ENCODE measurements at regions not wholly inside any gene's neighbourhood (a gene's known extent, or its start where the extent isn't known, plus 50 kb on each side); places are given as distances from the start of the nearest gene placed in this dataset.

DNA sequence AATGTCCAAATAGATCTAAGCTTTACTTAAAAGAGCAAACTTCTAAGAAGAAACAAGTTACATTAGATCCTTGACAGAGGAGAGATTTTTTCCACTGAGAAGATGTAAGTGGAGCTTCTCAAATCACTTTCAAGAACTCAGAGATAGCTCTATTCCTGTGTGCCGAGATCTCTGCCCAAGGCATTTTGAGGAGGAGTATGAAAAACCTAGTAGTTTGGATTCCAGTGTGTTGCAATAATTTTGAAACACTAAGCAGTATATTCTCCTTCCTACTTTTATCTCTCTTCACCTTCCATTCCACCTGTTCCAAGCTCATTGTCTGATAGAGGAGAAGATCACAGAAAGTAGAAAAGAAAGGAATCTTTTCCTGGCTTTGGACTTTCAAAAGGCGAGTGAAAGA is 192.0 kb upstream of the TANK start:
- Mint-ChIP-seq H3K27me3 (peaks cover 0 to 5% of the 10 kb centered on the region in 2 donors), H3K4me3 (no peak overlapping the region), H3K4me1 (peaks cover 0 to 3% (median 0%) of the 10 kb centered on the region in 3 donors), H3K27ac (no peak overlapping the region), H3K36me3 (no peaks in the 10 kb centered on the region), H3K9me3 (no peaks in the 10 kb centered on the region)
- no peak overlapping the region for H3K27ac ChIP-seq (ENCODE audit: low read depth, low read length)
- H3K4me1 ChIP-seq (ENCODE audit: insufficient read depth, low read length) = no peaks in the 10 kb centered on the region
- no peaks in the 10 kb centered on the region for H3K27me3 ChIP-seq (ENCODE audit: insufficient read depth, low read length, poor library complexity, severe bottlenecking)
- no peaks in the 10 kb centered on the region for H3K9me3 ChIP-seq (ENCODE audit: low read length)
- no peak overlapping the region for H3K4me3 ChIP-seq (ENCODE audit: low read length)
- DNase-seq = no peak
- POLR2A ChIA-PET = no interaction called here
- no peaks in the 10 kb centered on the region for H3K36me3 ChIP-seq (ENCODE audit: insufficient read depth, low read length)
- CTCF ChIA-PET = no interaction called here

- no peak overlapping the region for H3K27ac ChIP-seq (ENCODE audit: low read depth, low read length)
- ChIA-PET POLR2A (no interaction called here), CTCF (interaction anchor here (0.8 to 1.5 kb wide), 8 partner anchors 18 to 718 kb away, joined by 3 to 5 read pairs (median 4); no protein-coding TSS in a partner anchor)
- H3K27me3 ChIP-seq (ENCODE audit: insufficient read depth, low read length, poor library complexity, severe bottlenecking) = no peaks in the 10 kb centered on the region
- peaks cover 0 to 3% (median 0%) of the 10 kb centered on the region in 3 donors for H3K4me1 Mint-ChIP-seq
- no peak overlapping the region for H3K4me3 Mint-ChIP-seq
- H3K27ac Mint-ChIP-seq = no peak overlapping the region
- H3K9me3 Mint-ChIP-seq = no peaks in the 10 kb centered on the region
- DNase-seq = no peak
- H3K4me3 ChIP-seq (ENCODE audit: low read length) = no peak overlapping the region
- H3K36me3 ChIP-seq (ENCODE audit: insufficient read depth, low read length) = no peaks in the 10 kb centered on the region
- no peaks in the 10 kb centered on the region for H3K36me3 Mint-ChIP-seq
- no peaks in the 10 kb centered on the region for H3K9me3 ChIP-seq (ENCODE audit: low read length)
- peaks cover 0 to 5% of the 10 kb centered on the region in 2 donors for H3K27me3 Mint-ChIP-seq
- H3K4me1 ChIP-seq (ENCODE audit: insufficient read depth, low read length) = no peaks in the 10 kb centered on the region
Observed at GRCh38 chr2:160970052-160970965, 189.9 kb upstream of the TANK start.

DNA sequence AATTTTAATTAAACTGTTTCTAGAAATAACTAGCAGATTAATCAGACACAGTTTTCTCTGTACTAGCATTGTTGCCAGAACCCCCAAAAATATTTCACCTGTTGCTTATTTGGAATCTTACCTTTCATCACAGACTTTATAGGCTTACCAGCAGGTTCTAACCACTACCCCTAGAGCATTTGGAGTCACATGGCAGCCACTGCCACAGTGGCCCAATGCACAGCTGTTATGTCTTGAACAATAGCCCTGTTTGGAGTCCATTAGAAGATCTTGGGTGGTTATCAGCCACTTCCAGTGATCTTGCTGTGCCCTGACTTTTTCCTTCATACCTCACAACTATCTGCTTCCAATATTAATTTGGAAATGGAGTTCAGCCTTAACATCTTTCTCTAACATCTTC is 186.2 kb upstream of the TANK start:
- Histone ChIP-seq H3K4me1 (ENCODE audit: insufficient read depth, low read length) (no peaks in the 10 kb centered on the region), H3K4me3 (ENCODE audit: low read length) (no peak overlapping the region), H3K36me3 (ENCODE audit: insufficient read depth, low read length) (no peaks in the 10 kb centered on the region), H3K27ac (ENCODE audit: low read depth, low read length) (no peak overlapping the region), H3K27me3 (ENCODE audit: insufficient read depth, low read length, poor library complexity, severe bottlenecking) (no peaks in the 10 kb centered on the region), H3K9me3 (ENCODE audit: low read length) (no peaks in the 10 kb centered on the region)
- Mint-ChIP-seq H3K4me3 (no peak overlapping the region), H3K27ac (no peak overlapping the region), H3K27me3 (peaks cover 4 to 11% of the 10 kb centered on the region in 2 donors), H3K36me3 (peaks cover 0 to 2% (median 0%) of the 10 kb centered on the region in 3 donors), H3K9me3 (peaks cover 0 to 3% (median 2%) of the 10 kb centered on the region in 5 donors), H3K4me1 (peaks cover 0 to 3% (median 0%) of the 10 kb centered on the region in 3 donors)
- ChIA-PET POLR2A (no interaction called here), CTCF (no interaction called here)
- DNase-seq = no peak

- CTCF ChIA-PET = no interaction called here
- POLR2A ChIA-PET = no interaction called here
Observed at GRCh38 chr2:160974803-160975202, 185.4 kb upstream of the TANK start.

DNA sequence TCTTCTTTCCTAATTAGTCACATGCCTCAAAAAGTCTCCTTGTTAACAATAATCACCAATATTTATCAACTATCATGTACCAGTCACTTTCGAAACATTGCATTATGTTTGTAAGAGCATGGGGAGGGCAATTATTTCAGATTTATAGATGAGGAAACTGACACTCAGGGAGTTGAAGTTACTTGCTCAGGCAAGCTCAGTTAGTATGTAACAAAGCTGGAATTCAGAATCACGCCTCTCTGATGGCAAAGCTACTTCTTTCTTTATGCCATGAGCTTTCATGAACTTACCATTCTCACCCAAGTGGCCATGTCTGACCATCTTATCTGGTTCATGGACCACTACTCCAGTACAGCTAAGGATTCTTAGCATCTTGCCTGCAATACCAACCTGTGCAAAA is 183.4 kb upstream of the TANK start:
- Mint-ChIP-seq H3K4me1 (no peaks in the 10 kb centered on the region), H3K9me3 (peaks cover 0 to 7% (median 3%) of the 10 kb centered on the region in 5 donors), H3K27ac (no peak overlapping the region), H3K36me3 (peaks cover 0 to 5% (median 0%) of the 10 kb centered on the region in 3 donors), H3K27me3 (peaks cover 4 to 24% of the 10 kb centered on the region in 2 donors), H3K4me3 (no peak overlapping the region)
- H3K36me3 ChIP-seq (ENCODE audit: insufficient read depth, low read length) = no peaks in the 10 kb centered on the region
- ChIA-PET POLR2A (no interaction called here), CTCF (interaction anchor here (1.1 to 1.6 kb wide), 3 partner anchors 18 to 725 kb away, joined by 3 read pairs; no protein-coding TSS in a partner anchor)
- no peak overlapping the region for H3K27ac ChIP-seq (ENCODE audit: low read depth, low read length)
- no peaks in the 10 kb centered on the region for H3K9me3 ChIP-seq (ENCODE audit: low read length)
- no peaks in the 10 kb centered on the region for H3K27me3 ChIP-seq (ENCODE audit: insufficient read depth, low read length, poor library complexity, severe bottlenecking)
- no peak for DNase-seq
- H3K4me3 ChIP-seq (ENCODE audit: low read length) = no peak overlapping the region
- no peaks in the 10 kb centered on the region for H3K4me1 ChIP-seq (ENCODE audit: insufficient read depth, low read length)

More at GRCh38 chr2:160974803-160975202, 185.4 kb upstream of the TANK start:
- Mint-ChIP-seq H3K36me3 (peaks cover 0 to 5% (median 0%) of the 10 kb centered on the region in 3 donors), H3K27me3 (peaks cover 4 to 15% of the 10 kb centered on the region in 2 donors), H3K4me1 (peaks cover 0 to 3% (median 0%) of the 10 kb centered on the region in 3 donors), H3K9me3 (peaks cover 0 to 7% (median 3%) of the 10 kb centered on the region in 5 donors), H3K27ac (no peak overlapping the region), H3K4me3 (no peak overlapping the region)
- Histone ChIP-seq H3K27ac (ENCODE audit: low read depth, low read length) (no peak overlapping the region), H3K27me3 (ENCODE audit: insufficient read depth, low read length, poor library complexity, severe bottlenecking) (no peaks in the 10 kb centered on the region), H3K36me3 (ENCODE audit: insufficient read depth, low read length) (no peaks in the 10 kb centered on the region), H3K9me3 (ENCODE audit: low read length) (no peaks in the 10 kb centered on the region), H3K4me3 (ENCODE audit: low read length) (no peak overlapping the region), H3K4me1 (ENCODE audit: insufficient read depth, low read length) (no peaks in the 10 kb centered on the region)
- no peak for DNase-seq

DNA sequence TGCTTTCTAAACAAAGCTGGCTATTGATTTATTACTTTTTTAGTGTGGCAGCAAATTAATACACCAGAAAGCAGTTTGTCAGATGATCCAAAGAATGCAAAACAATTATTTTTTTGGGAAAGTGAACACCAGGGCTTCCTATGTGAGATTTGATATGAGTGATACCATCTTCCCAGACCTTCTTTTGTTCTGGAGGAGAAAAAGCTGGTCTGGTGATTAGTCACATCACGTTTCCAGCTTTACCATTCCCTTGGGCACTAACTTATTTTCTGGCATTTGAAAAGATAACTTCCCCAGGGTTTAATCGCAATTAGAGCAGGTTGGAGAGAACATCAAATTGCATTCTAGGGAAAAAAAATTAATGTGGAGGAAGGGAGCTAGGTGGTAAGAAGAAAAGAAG is 182.9 kb upstream of the TANK start:
- peaks cover 0 to 7% (median 3%) of the 10 kb centered on the region in 5 donors for H3K9me3 Mint-ChIP-seq
- H3K4me3 Mint-ChIP-seq = no peak overlapping the region
- ChIA-PET POLR2A (no interaction called here), CTCF (interaction anchor here (1.1 to 1.6 kb wide), 3 partner anchors 17 to 725 kb away, joined by 3 read pairs; no protein-coding TSS in a partner anchor)
- H3K27ac Mint-ChIP-seq = no peak overlapping the region
- Histone ChIP-seq H3K36me3 (ENCODE audit: insufficient read depth, low read length) (no peaks in the 10 kb centered on the region), H3K4me1 (ENCODE audit: insufficient read depth, low read length) (no peaks in the 10 kb centered on the region), H3K4me3 (ENCODE audit: low read length) (no peak overlapping the region), H3K27ac (ENCODE audit: low read depth, low read length) (no peak overlapping the region), H3K27me3 (ENCODE audit: insufficient read depth, low read length, poor library complexity, severe bottlenecking) (no peaks in the 10 kb centered on the region), H3K9me3 (ENCODE audit: low read length) (no peaks in the 10 kb centered on the region)
- DNase-seq = no peak
- H3K27me3 Mint-ChIP-seq = peaks cover 4 to 24% of the 10 kb centered on the region in 2 donors
- no peaks in the 10 kb centered on the region for H3K4me1 Mint-ChIP-seq
- peaks cover 0 to 5% (median 0%) of the 10 kb centered on the region in 3 donors for H3K36me3 Mint-ChIP-seq

DNA sequence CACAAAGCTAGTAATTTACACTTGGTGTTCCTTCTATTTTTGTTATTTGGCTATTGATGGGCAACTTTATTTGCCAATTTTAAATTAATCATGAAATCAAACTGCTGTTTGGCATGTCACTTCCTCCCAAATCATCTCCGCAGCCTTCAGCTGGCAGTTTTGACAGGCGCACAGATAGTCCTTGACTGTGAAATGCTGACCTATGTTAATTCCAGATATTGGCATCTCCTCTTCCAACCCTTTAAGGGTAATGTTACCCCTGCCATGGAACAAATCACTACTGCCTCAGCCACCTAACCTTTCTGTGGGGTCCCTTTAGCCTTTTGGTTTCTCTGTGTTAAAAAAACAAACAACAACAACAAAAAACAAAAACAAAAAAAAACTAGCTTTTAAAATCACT is 182.4 kb upstream of the TANK start:
- H3K27me3 ChIP-seq (ENCODE audit: insufficient read depth, low read length, poor library complexity, severe bottlenecking) = no peaks in the 10 kb centered on the region
- H3K9me3 ChIP-seq (ENCODE audit: low read length) = no peaks in the 10 kb centered on the region
- H3K4me1 ChIP-seq (ENCODE audit: insufficient read depth, low read length) = no peaks in the 10 kb centered on the region
- no peak overlapping the region for H3K4me3 ChIP-seq (ENCODE audit: low read length)
- POLR2A ChIA-PET = no interaction called here
- H3K27me3 Mint-ChIP-seq = peaks cover 4 to 24% of the 10 kb centered on the region in 2 donors
- peaks cover 0 to 5% (median 0%) of the 10 kb centered on the region in 3 donors for H3K36me3 Mint-ChIP-seq
- no peak for DNase-seq
- no peaks in the 10 kb centered on the region for H3K4me1 Mint-ChIP-seq
- CTCF ChIA-PET = interaction anchor here (1.1 to 1.6 kb wide), 3 partner anchors 17 to 726 kb away, joined by 3 read pairs; no protein-coding TSS in a partner anchor
- H3K9me3 Mint-ChIP-seq = peaks cover 0 to 7% (median 3%) of the 10 kb centered on the region in 5 donors
- H3K27ac Mint-ChIP-seq = no peak overlapping the region
- no peaks in the 10 kb centered on the region for H3K36me3 ChIP-seq (ENCODE audit: insufficient read depth, low read length)
- H3K4me3 Mint-ChIP-seq = no peak overlapping the region
- no peak overlapping the region for H3K27ac ChIP-seq (ENCODE audit: low read depth, low read length)

- Histone ChIP-seq H3K4me1 (ENCODE audit: insufficient read depth, low read length) (no peaks in the 10 kb centered on the region), H3K27ac (ENCODE audit: low read depth, low read length) (no peak overlapping the region), H3K9me3 (ENCODE audit: low read length) (no peaks in the 10 kb centered on the region), H3K27me3 (ENCODE audit: insufficient read depth, low read length, poor library complexity, severe bottlenecking) (no peaks in the 10 kb centered on the region), H3K4me3 (ENCODE audit: low read length) (no peak overlapping the region), H3K36me3 (ENCODE audit: insufficient read depth, low read length) (no peaks in the 10 kb centered on the region)
- peaks cover 0 to 3% (median 0%) of the 10 kb centered on the region in 5 donors for H3K9me3 Mint-ChIP-seq
- H3K4me1 Mint-ChIP-seq = no peaks in the 10 kb centered on the region
- H3K4me3 Mint-ChIP-seq = no peak overlapping the region
- DNase-seq = no peak
- peaks cover 2 to 22% of the 10 kb centered on the region in 2 donors for H3K27me3 Mint-ChIP-seq
- POLR2A ChIA-PET = no interaction called here
- H3K27ac Mint-ChIP-seq = no peak overlapping the region
- peaks cover 0 to 5% (median 0%) of the 10 kb centered on the region in 3 donors for H3K36me3 Mint-ChIP-seq
- CTCF ChIA-PET = interaction anchor here (1.4 kb wide), 1 partner anchor 10 kb away, joined by 8 read pairs; no protein-coding TSS in a partner anchor
Observed at GRCh38 chr2:160984426-160985077, 175.7 kb upstream of the TANK start.

All from CD8-positive, alpha-beta memory T cell (primary cell).